Naive thymus-derived CD4-positive, alpha-beta T cell (primary cell): ENCODE measurements at regions not wholly inside any gene's neighbourhood (a gene's known extent, or its start where the extent isn't known, plus 50 kb on each side); places are given as distances from the start of the nearest gene placed in this dataset.
"Not testable (repeated sequence)": the region's sequence is repeated elsewhere in the genome, so short reads cannot be mapped to it uniquely, and the experiment has no call there.

ENCODE experiments used
- ATAC-seq: fragments of 150-1000 bp; cut with Tn5 transposase; 2 replicates; pipeline ENCODE4 v1.10.0; 2021; ENCODE audit warnings: mild to moderate bottlenecking, moderate library complexity
- CTCF ChIA-PET: fragments of 350-600 bp; sonication (Branson Sonifier 250); formaldehyde crosslinking; loops from one replicate; lab custom pipeline; 2021; ENCODE audit warnings: antibody characterized with exemption; lab: Charles Lee
- POLR2A ChIA-PET: fragments of 350-600 bp; sonication (Branson Sonifier 250); formaldehyde crosslinking; loops from one replicate; lab custom pipeline; 2021; ENCODE audit warnings: antibody characterized with exemption, inconsistent platforms; lab: Charles Lee
- DNase-seq, 9 donors: peaks; one replicate each; pipeline versions ENCODE4 v3.0.0 to v3.0.0-alpha.2; 2020 to 2022; ENCODE audit warnings: mixed read lengths in 1 of 9
- H3K27ac ChIP-seq: one replicate; pipeline ENCODE4 v1.7.0; 2013; ENCODE audit warnings: mild to moderate bottlenecking, low read depth, low read length, moderate library complexity
- H3K27me3 ChIP-seq, 2 donors: one replicate each; pipeline ENCODE4 v1.7.0; 2013; ENCODE audit warnings: low read length in 2 of 2, mild to moderate bottlenecking in 2 of 2, moderate library complexity in 2 of 2; ENCODE audit not compliant: control insufficient read depth in 2 of 2, insufficient read depth in 2 of 2
- H3K36me3 ChIP-seq, 3 experiments: 1 replicate in 2 of 3; 2 replicates in 1 of 3; pipeline ENCODE4 v1.7.0; 2013; ENCODE audit warnings: low read length in 3 of 3, mild to moderate bottlenecking in 3 of 3, moderate library complexity in 1 of 3; ENCODE audit not compliant: insufficient read depth in 3 of 3, control insufficient read depth in 2 of 3
- H3K4me1 ChIP-seq, 2 donors: one replicate each; pipeline ENCODE4 v1.7.0; 2013; ENCODE audit warnings: low read length in 2 of 2, mild to moderate bottlenecking in 2 of 2, moderate library complexity in 1 of 2; ENCODE audit not compliant: control insufficient read depth in 2 of 2, insufficient read depth in 2 of 2
- H3K4me3 ChIP-seq: 2 replicates; pipeline ENCODE4 v1.7.0; 2013; ENCODE audit warnings: mild to moderate bottlenecking, low read length
- H3K9me3 ChIP-seq, 3 experiments: 1 replicate in 2 of 3; 2 replicates in 1 of 3; pipeline ENCODE4 v1.7.0; 2013; ENCODE audit warnings: low read length in 3 of 3; ENCODE audit not compliant: control insufficient read depth in 2 of 3
- H3K27ac Mint-ChIP-seq, 9 donors: one replicate each; pipeline ENCODE4 v1.8.0; 2020 to 2022; ENCODE audit warnings: mixed read lengths in 9 of 9, mild to moderate bottlenecking in 8 of 9, moderate library complexity in 5 of 9, inconsistent platforms in 2 of 9
- H3K27me3 Mint-ChIP-seq, 5 donors: one replicate each; pipeline ENCODE4 v1.8.0; 2021 to 2022; ENCODE audit warnings: mixed read lengths in 5 of 5, mild to moderate bottlenecking in 1 of 5
- H3K36me3 Mint-ChIP-seq, 5 donors: one replicate each; pipeline ENCODE4 v1.8.0; 2020 to 2022; ENCODE audit warnings: mixed read lengths in 5 of 5, mild to moderate bottlenecking in 3 of 5, inconsistent platforms in 1 of 5
- H3K4me1 Mint-ChIP-seq, 7 donors: one replicate each; pipeline ENCODE4 v1.8.0; 2020 to 2022; ENCODE audit warnings: mixed read lengths in 7 of 7, mild to moderate bottlenecking in 3 of 7, inconsistent platforms in 1 of 7
- H3K4me3 Mint-ChIP-seq, 10 donors: one replicate each; pipeline ENCODE4 v1.8.0; 2020 to 2022; ENCODE audit warnings: mild to moderate bottlenecking in 10 of 10, mixed read lengths in 10 of 10, moderate library complexity in 6 of 10, inconsistent platforms in 2 of 10
- H3K9me3 Mint-ChIP-seq, 11 donors: one replicate each; pipeline ENCODE4 v1.8.0; 2020 to 2022; ENCODE audit warnings: mixed read lengths in 11 of 11, mild to moderate bottlenecking in 4 of 11, inconsistent platforms in 1 of 11, moderate library complexity in 1 of 11
- intact Hi-C, 2 donors: fragments of 100-400 bp; cut with micrococcal nuclease; formaldehyde crosslinking; loops; one replicate each; pipeline ENCODE4 v1.15.1; 2023

DNA sequence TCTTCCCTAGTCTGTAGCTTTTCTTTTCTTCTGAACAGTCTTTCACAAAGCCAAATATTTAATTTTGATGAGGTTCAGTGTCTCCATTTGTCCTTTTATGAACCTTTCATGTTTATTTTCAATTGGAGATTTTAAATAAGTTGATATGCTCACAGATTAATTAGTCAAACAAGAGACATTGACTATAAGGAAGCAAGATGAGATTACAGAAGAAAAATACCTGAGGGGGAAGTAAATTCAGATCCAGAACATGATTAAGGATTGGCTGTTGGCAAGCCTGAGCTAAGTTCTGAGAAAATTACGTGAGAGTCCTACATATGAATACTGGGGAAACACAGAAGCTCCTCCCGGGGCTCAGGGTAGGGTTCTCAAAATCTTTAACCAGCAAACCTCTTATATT lies 1039.8 kb upstream of the SEMA6A start:
- no peak overlapping the region for H3K27ac ChIP-seq
- intact Hi-C loops = no loop called here
- H3K27me3 ChIP-seq = no peaks in the 10 kb centered on the region
- no peaks in the 10 kb centered on the region for H3K36me3 ChIP-seq
- ChIA-PET CTCF (no interaction called here), POLR2A (no interaction called here)
- Mint-ChIP-seq H3K9me3 (peaks cover 0 to 25% (median 4%) of the 10 kb centered on the region in 11 donors), H3K4me1 (no peaks in the 10 kb centered on the region), H3K27me3 (no peaks in the 10 kb centered on the region), H3K36me3 (no peaks in the 10 kb centered on the region), H3K27ac (no peak overlapping the region), H3K4me3 (no peak overlapping the region)
- no peak for ATAC-seq
- no peaks in the 10 kb centered on the region for H3K9me3 ChIP-seq
- no peaks in the 10 kb centered on the region for H3K4me1 ChIP-seq
- no peak for DNase-seq
- no peak overlapping the region for H3K4me3 ChIP-seq

DNA sequence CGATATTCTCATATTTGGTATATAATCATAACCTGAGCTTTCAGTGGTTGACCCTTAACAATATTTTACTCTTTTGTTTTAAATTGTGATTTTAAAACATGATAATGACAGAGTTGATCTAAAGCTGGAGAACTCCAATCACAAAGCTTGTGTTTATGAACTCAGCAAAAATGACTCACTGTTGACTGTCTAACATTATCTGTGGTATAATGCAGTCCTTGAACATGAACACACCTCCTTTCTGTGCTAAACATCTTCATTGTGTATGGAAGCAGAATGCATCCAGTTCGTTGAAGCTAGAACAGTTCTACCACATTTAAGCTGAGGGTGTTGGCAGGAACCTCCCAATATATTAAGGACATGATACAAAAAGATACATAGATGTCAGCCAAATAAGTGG lies 1030.2 kb upstream of the SEMA6A start:
- Histone ChIP-seq H3K27me3 (no peaks in the 10 kb centered on the region), H3K9me3 (no peaks in the 10 kb centered on the region), H3K27ac (no peak overlapping the region), H3K36me3 (no peaks in the 10 kb centered on the region), H3K4me1 (no peaks in the 10 kb centered on the region), H3K4me3 (no peak overlapping the region)
- H3K4me1 Mint-ChIP-seq = no peaks in the 10 kb centered on the region
- DNase-seq = no peak
- no peak for ATAC-seq
- ChIA-PET CTCF (no interaction called here), POLR2A (no interaction called here)
- intact Hi-C loops = no loop called here
- H3K27ac Mint-ChIP-seq = no peak overlapping the region
- no peak overlapping the region for H3K4me3 Mint-ChIP-seq
- H3K27me3 Mint-ChIP-seq = no peaks in the 10 kb centered on the region
- peaks cover 0 to 10% (median 2%) of the 10 kb centered on the region in 11 donors for H3K9me3 Mint-ChIP-seq
- H3K36me3 Mint-ChIP-seq = no peaks in the 10 kb centered on the region

DNA sequence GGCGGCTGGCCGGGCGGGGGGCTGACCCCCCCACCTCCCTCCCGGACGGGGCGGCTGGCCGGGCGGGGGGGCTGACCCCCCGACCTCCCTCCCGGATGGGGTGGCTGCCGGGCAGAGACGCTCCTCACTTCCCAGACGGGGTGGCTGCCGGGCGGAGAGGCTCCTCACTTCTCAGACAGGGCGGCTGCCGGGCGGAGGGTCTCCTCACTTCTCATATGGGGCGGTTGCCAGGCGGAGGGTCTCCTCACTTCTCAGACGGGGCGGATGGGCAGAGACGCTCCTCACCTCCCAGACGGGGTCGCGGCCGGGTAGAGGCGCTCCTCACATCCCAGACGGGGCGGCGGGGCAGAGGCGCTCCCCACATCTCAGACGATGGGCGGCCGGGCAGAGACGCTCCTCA lies 1025.2 kb upstream of the SEMA6A start:
- H3K27ac Mint-ChIP-seq, H3K36me3 Mint-ChIP-seq, POLR2A ChIA-PET, H3K4me3 Mint-ChIP-seq, H3K4me1 ChIP-seq, H3K36me3 ChIP-seq, H3K27ac ChIP-seq, intact Hi-C loops, DNase-seq, H3K4me3 ChIP-seq, H3K27me3 Mint-ChIP-seq, H3K27me3 ChIP-seq, H3K4me1 Mint-ChIP-seq, CTCF ChIA-PET, ATAC-seq, H3K9me3 ChIP-seq: not testable (repeated sequence)
- H3K9me3 Mint-ChIP-seq = peaks cover 0 to 13% (median 2%) of the 10 kb centered on the region in 11 donors

DNA sequence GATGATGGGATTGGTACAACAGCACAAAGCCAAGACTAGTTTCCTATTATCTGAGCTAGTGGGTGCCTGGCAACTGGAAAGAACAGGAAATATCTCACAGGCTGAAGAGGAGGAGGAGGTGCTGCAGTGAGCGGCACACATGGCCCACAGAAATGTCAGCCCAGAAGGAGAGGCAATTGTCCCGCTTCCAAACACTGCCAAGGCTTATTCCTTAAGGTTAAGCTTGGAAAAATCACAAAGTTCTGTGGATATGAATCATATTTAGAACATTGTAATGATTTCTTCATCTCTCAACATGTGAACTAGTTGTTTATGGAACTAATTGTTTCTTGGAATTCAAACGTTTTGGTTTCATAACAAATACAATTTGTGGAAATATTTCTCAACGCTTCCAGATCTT lies 1019.5 kb upstream of the SEMA6A start:
- Mint-ChIP-seq H3K27me3 (no peaks in the 10 kb centered on the region), H3K27ac (no peak overlapping the region), H3K4me1 (no peaks in the 10 kb centered on the region), H3K36me3 (no peaks in the 10 kb centered on the region), H3K4me3 (no peak overlapping the region), H3K9me3 (peaks cover 0 to 13% (median 1%) of the 10 kb centered on the region in 11 donors)
- ChIA-PET CTCF (no interaction called here), POLR2A (no interaction called here)
- Histone ChIP-seq H3K4me1 (no peaks in the 10 kb centered on the region), H3K4me3 (no peak overlapping the region), H3K36me3 (no peaks in the 10 kb centered on the region), H3K27me3 (no peaks in the 10 kb centered on the region), H3K9me3 (no peaks in the 10 kb centered on the region), H3K27ac (no peak overlapping the region)
- intact Hi-C loops = no loop called here
- no peak for DNase-seq
- ATAC-seq = no peak

DNA sequence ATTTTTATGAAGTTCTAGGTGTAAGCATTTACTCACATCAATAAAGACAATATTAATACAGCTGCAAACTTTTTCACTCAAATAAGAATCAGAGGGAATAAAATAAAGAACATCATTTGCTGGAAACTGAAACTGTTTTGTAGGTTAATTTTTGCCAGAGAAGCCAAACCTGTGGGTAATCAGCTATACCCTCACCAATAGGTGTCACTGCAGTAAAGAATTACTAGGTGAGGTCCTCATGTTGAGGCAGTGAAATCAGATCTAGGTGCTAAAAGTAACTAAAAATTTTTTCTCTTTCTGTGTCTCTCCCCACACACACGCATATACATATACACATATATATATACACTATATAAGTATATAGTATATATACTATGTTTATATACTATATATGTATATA lies 1016.3 kb upstream of the SEMA6A start:
- Mint-ChIP-seq H3K27ac (no peak overlapping the region), H3K4me1 (no peaks in the 10 kb centered on the region), H3K9me3 (peaks cover 0 to 9% (median 0%) of the 10 kb centered on the region in 11 donors), H3K36me3 (no peaks in the 10 kb centered on the region), H3K27me3 (no peaks in the 10 kb centered on the region), H3K4me3 (no peak overlapping the region)
- H3K9me3 ChIP-seq = no peaks in the 10 kb centered on the region
- no peaks in the 10 kb centered on the region for H3K4me1 ChIP-seq
- ChIA-PET CTCF (no interaction called here), POLR2A (no interaction called here)
- no peaks in the 10 kb centered on the region for H3K36me3 ChIP-seq
- H3K27ac ChIP-seq = no peak overlapping the region
- no peak overlapping the region for H3K4me3 ChIP-seq
- no peaks in the 10 kb centered on the region for H3K27me3 ChIP-seq
- no peak for DNase-seq
- ATAC-seq = no peak
- intact Hi-C loops = no loop called here

DNA sequence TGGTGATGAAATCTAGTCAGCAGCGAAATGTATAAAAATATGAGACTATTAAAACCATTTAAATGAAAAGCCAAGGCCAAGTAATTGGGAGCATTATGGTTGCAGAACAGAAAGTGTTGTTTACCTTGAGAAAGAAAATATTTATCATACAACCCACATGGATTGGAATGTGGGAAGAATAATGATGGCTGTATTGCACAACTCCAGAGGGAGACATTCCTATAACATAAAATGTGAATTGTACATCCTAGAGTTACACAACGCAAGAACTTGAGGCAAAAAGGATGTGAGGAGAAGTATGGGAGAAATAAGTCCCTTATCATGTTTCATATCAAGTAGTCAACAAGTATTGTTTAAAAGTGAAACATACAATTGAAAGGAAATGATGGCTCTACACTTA lies 1014.0 kb upstream of the SEMA6A start:
- Histone ChIP-seq H3K27ac (no peak overlapping the region), H3K36me3 (no peaks in the 10 kb centered on the region), H3K4me3 (no peak overlapping the region), H3K4me1 (no peaks in the 10 kb centered on the region), H3K9me3 (no peaks in the 10 kb centered on the region), H3K27me3 (no peaks in the 10 kb centered on the region)
- ATAC-seq = no peak
- H3K4me3 Mint-ChIP-seq = no peak overlapping the region
- intact Hi-C loops = no loop called here
- CTCF ChIA-PET = no interaction called here
- H3K27me3 Mint-ChIP-seq = no peaks in the 10 kb centered on the region
- H3K4me1 Mint-ChIP-seq = no peaks in the 10 kb centered on the region
- POLR2A ChIA-PET = no interaction called here
- no peak for DNase-seq
- peaks cover 0 to 13% (median 0%) of the 10 kb centered on the region in 11 donors for H3K9me3 Mint-ChIP-seq
- no peak overlapping the region for H3K27ac Mint-ChIP-seq
- H3K36me3 Mint-ChIP-seq = no peaks in the 10 kb centered on the region

DNA sequence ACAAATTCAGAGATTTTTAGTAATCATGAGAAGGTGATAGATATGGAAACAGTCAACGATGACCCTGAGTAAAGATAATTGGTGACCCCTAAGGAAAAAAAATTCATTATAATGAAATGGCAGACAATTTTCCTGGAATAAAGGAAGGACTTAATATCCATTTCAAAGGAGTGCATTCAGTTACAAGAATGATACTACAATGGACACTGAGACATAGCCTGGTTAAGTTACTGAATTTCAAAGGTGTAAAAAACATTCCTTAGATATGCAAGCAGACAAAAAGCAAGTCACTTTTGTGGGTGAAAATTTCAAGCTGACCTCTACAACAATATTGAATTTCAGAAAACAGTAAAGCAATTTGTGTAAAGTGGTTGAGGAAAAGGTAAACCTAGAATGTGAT lies 1012.5 kb upstream of the SEMA6A start:
- Histone ChIP-seq H3K27me3 (no peaks in the 10 kb centered on the region), H3K4me1 (no peaks in the 10 kb centered on the region), H3K4me3 (no peak overlapping the region), H3K27ac (no peak overlapping the region), H3K9me3 (no peaks in the 10 kb centered on the region), H3K36me3 (no peaks in the 10 kb centered on the region)
- Mint-ChIP-seq H3K27me3 (no peaks in the 10 kb centered on the region), H3K36me3 (no peaks in the 10 kb centered on the region), H3K4me3 (no peak overlapping the region), H3K27ac (no peak overlapping the region), H3K4me1 (no peaks in the 10 kb centered on the region), H3K9me3 (peaks cover 0 to 13% (median 0%) of the 10 kb centered on the region in 11 donors)
- POLR2A ChIA-PET = no interaction called here
- intact Hi-C loops = no loop called here
- CTCF ChIA-PET = no interaction called here
- ATAC-seq (no peak), DNase-seq (no peak)
